HepG2 (cell line): ENCODE measurements at regions not wholly inside any gene's neighbourhood (a gene's known extent, or its start where the extent isn't known, plus 50 kb on each side); places are given as distances from the start of the nearest gene placed in this dataset.

ENCODE experiments used
- ATAC-seq: fragments of 200-7000 bp; cut with Tn5 transposase; 3 replicates; pipeline ENCODE4 v1.9.1; 2020; ENCODE audit warnings: mild to moderate bottlenecking, moderate library complexity
- BruUV-seq: library from RNA; stranded (reverse); fragments of 400-500 nt; replicated peaks from 2 replicates; lab custom pipeline; 2021; lab: Mats Ljungman, UMichigan
- CTCF ChIA-PET: fragments of 300-600 bp; formaldehyde crosslinking; extraction: SDS; loops from one replicate; lab custom pipeline; 2021; ENCODE audit warnings: low total read pairs, inconsistent platforms, low intra/inter-chr PET ratio; lab: Yijun Ruan, JAX
- POLR2A ChIA-PET: fragments of 350-600 bp; sonication (Branson Sonifier 250); formaldehyde crosslinking; loops from one replicate; lab custom pipeline; 2020; ENCODE audit warnings: antibody characterized with exemption, inconsistent platforms; lab: Yijun Ruan, JAX
- DNase-seq: peaks from one replicate; pipeline ENCODE4 v3.0.0-alpha.2; 2015; ENCODE audit warnings: low spot score
- FAIRE-seq: peaks from 3 replicates; lab custom pipeline; 2011; peaks lifted over from hg19 to GRCh38; lab: Jason Lieb, UNC
- H2AFZ ChIP-seq: one replicate; pipeline ENCODE4 v1.6.1; 2011; ENCODE audit warnings: low read length, inconsistent platforms
- H3K27ac ChIP-seq: fragments of 300-600 bp; 3 replicates; pipeline ENCODE4 v1.8.0; 2011; ENCODE audit warnings: mixed run types, mild to moderate bottlenecking, mixed read lengths, low read length, inconsistent platforms; ENCODE audit not compliant: insufficient read depth; ENCODE audit errors: extremely low read length
- H3K27me3 ChIP-seq, 2 experiments: fragments of 200-600 bp in 1 of 2; 2 replicates in 1 of 2; 3 replicates in 1 of 2; pipeline versions ENCODE4 v1.6.0 to v1.8.0; 2011; ENCODE audit warnings: low read length in 2 of 2, mild to moderate bottlenecking in 2 of 2, moderate library complexity in 2 of 2, inconsistent platforms in 1 of 2; ENCODE audit not compliant: insufficient read depth in 2 of 2, control insufficient read depth in 1 of 2
- H3K36me3 ChIP-seq, 2 experiments: fragments of 200-600 bp in 1 of 2; replicated peaks in 1 of 2; 2 replicates in 1 of 2; 3 replicates in 1 of 2; pipeline versions ENCODE4 v1.5.1 to v1.8.0; 2011; ENCODE audit warnings: low read length in 2 of 2, inconsistent platforms in 1 of 2; ENCODE audit not compliant: insufficient read depth in 2 of 2, control insufficient read depth in 1 of 2
- H3K4me1 ChIP-seq: 2 replicates; pipeline ENCODE4 v1.5.1; 2012; ENCODE audit warnings: low read length, inconsistent platforms; ENCODE audit not compliant: insufficient read depth
- H3K4me2 ChIP-seq: 2 replicates; pipeline ENCODE4 v1.6.0; 2011; ENCODE audit warnings: low read depth, low read length, inconsistent platforms
- H3K4me3 ChIP-seq, 3 experiments: fragments of 200-600 bp in 1 of 3; sonication (generic), shearing (Covaris generic) in 1 of 3; replicated peaks in 1 of 3; 2 replicates each; pipeline ENCODE4 v1.5.1; 2011 to 2016; ENCODE audit warnings: low read length in 3 of 3, inconsistent platforms in 2 of 3, low read depth in 2 of 3, mild to moderate bottlenecking in 2 of 3, control low read depth in 1 of 3, mixed read lengths in 1 of 3; ENCODE audit not compliant: insufficient read depth in 1 of 3
- H3K79me2 ChIP-seq: one replicate; pipeline ENCODE4 v1.6.1; 2011; ENCODE audit warnings: low read length, inconsistent platforms; ENCODE audit not compliant: insufficient read depth
- H3K9ac ChIP-seq: 2 replicates; pipeline ENCODE4 v1.6.0; 2011; ENCODE audit warnings: mild to moderate bottlenecking, low read depth, low read length, inconsistent platforms; ENCODE audit not compliant: insufficient read depth
- H3K9me3 ChIP-seq: 2 replicates; pipeline ENCODE4 v1.5.1; 2012; ENCODE audit warnings: mild to moderate bottlenecking, low read length
- H4K20me1 ChIP-seq: 2 replicates; pipeline ENCODE4 v1.6.0; 2011; ENCODE audit warnings: inconsistent platforms, mild to moderate bottlenecking, low read length, moderate library complexity; ENCODE audit not compliant: insufficient read depth
- BCLAF1 ChIP-seq: fragments of 450-650 bp; IDR thresholded peaks from 2 replicates; pipeline ENCODE4 v1.6.1; 2017; ENCODE audit warnings: mild to moderate bottlenecking
- CBX2 ChIP-seq, 2 experiments: fragments of 200-600 bp in 1 of 2; sonication (generic); formaldehyde crosslinking in 1 of 2; IDR thresholded peaks; 2 replicates each; pipeline versions ENCODE4 v1.7.0 to v1.8.1; 2018 to 2022; ENCODE audit warnings: low read depth in 2 of 2, low read length in 1 of 2, mild to moderate bottlenecking in 1 of 2, missing genetic modification reagents in 1 of 2
- DZIP1 ChIP-seq: sonication (generic); formaldehyde crosslinking; IDR thresholded peaks from 2 replicates; pipeline ENCODE4 v1.5.0; 2020; ENCODE audit warnings: mild to moderate bottlenecking, missing genetic modification reagents
- GMEB2 ChIP-seq: IDR thresholded peaks from 2 replicates; pipeline ENCODE4 v1.6.1; 2016; ENCODE audit warnings: missing biosample characterization, missing genetic modification reagents, low read depth
- PHF21A ChIP-seq: sonication (generic); formaldehyde crosslinking; IDR thresholded peaks from 2 replicates; pipeline ENCODE4 v1.5.0; 2020; ENCODE audit warnings: mild to moderate bottlenecking, missing genetic modification reagents
- POLR2G ChIP-seq: fragments of 200-400 bp; formaldehyde crosslinking; IDR thresholded peaks from 2 replicates; pipeline ENCODE4 v1.6.1; 2018; ENCODE audit warnings: mild to moderate bottlenecking, low read depth, low read length, moderate library complexity
- RXRA ChIP-seq: sonication (generic); formaldehyde crosslinking; IDR thresholded peaks from 2 replicates; pipeline ENCODE4 v1.5.1; 2020; ENCODE audit warnings: missing genetic modification reagents
- STAT6 ChIP-seq: sonication (generic); formaldehyde crosslinking; IDR thresholded peaks from 2 replicates; pipeline ENCODE4 v1.4.0; 2020; ENCODE audit warnings: missing genetic modification reagents, mild to moderate bottlenecking, borderline replicate concordance
- TBL1XR1 ChIP-seq: fragments of 150-350 bp; IDR thresholded peaks from 2 replicates; pipeline ENCODE4 v1.6.1; 2014; ENCODE audit warnings: borderline replicate concordance, low read length; ENCODE audit not compliant: partially characterized antibody
- ZC3H4 ChIP-seq: sonication (generic); formaldehyde crosslinking; IDR thresholded peaks from 2 replicates; pipeline ENCODE4 v1.4.0; 2020; ENCODE audit warnings: missing genetic modification reagents, borderline replicate concordance
- ZNF766 ChIP-seq: sonication (generic); formaldehyde crosslinking; IDR thresholded peaks from 2 replicates; pipeline ENCODE4 v1.5.0; 2020; ENCODE audit warnings: missing genetic modification reagents, borderline replicate concordance
- ZNF891 ChIP-seq: sonication (generic); formaldehyde crosslinking; IDR thresholded peaks from 2 replicates; pipeline ENCODE4 v1.5.0; 2020; ENCODE audit warnings: mild to moderate bottlenecking, missing genetic modification reagents
- ZSCAN12 ChIP-seq: sonication (generic); formaldehyde crosslinking; IDR thresholded peaks from 2 replicates; pipeline ENCODE4 v1.9.0; 2021; ENCODE audit warnings: mild to moderate bottlenecking, missing genetic modification reagents
- WGBS: methylation state at CpG from one replicate; pipeline ENCODE4 v1.1.6; 2017; ENCODE audit warnings: low lambda C conversion rate; 5-methylcytosine and 5-hydroxymethylcytosine counted together
- in situ Hi-C: cut with HindIII; loops from 2 replicates; pipeline ENCODE4 v1.10.0; 2017; ENCODE audit warnings: low pct_unique_long_range_greater_than_20kb; ENCODE audit not compliant: extremely low pct_ligation_motif_present
- intact Hi-C: fragments of 100-400 bp; cut with micrococcal nuclease; formaldehyde crosslinking; loops from one replicate; pipeline ENCODE4 v1.10.0; 2022; ENCODE audit not compliant: unreplicated experiment

- no peak for TF ChIP-seq CBX2 (IDR thresholded peaks at IDR 0.05; ENCODE audit: low read depth, low read length)
- TF ChIP-seq CBX2 (CRISPR knock-in tag; IDR thresholded peaks at IDR 0.05; ENCODE audit: low read depth) = no peak
- no peak for TF ChIP-seq TBL1XR1
- TF ChIP-seq RXRA (CRISPR knock-in tag) = no peak
- TF ChIP-seq ZNF766 (CRISPR knock-in tag) = no peak
- TF ChIP-seq PHF21A (CRISPR knock-in tag) = no peak
- TF ChIP-seq ZNF891 (CRISPR knock-in tag) = no peak
- no peak for TF ChIP-seq ZSCAN12 (CRISPR knock-in tag)
- TF ChIP-seq, all 625 proteins: peak for 0
Observed at GRCh38 chr5:67487862-67488261, 291.3 kb upstream of the CD180 start (continued).

- intact Hi-C loops = no loop called here
- FAIRE-seq (no peak), ATAC-seq (no peak), DNase-seq (no peak)
- Histone ChIP-seq H4K20me1 (no peaks in the 10 kb centered on the region), H3K27me3 (no peaks in the 10 kb centered on the region), H2AFZ (no peak overlapping the region), H3K36me3 (no peaks in the 10 kb centered on the region), H3K4me2 (no peak overlapping the region), H3K27ac (no peak overlapping the region), H3K4me1 (no peaks in the 10 kb centered on the region), H3K79me2 (no peaks in the 10 kb centered on the region), H3K4me3 (no peak overlapping the region), H3K9ac (no peak overlapping the region), H3K9me3 (no peaks in the 10 kb centered on the region)
- POLR2A ChIA-PET = interaction anchor here (0.5 kb wide), 1 partner anchor 122 kb away, joined by 3 read pairs; no protein-coding TSS in a partner anchor
- in situ Hi-C loops = no loop called here
- 0% methylated on average over 2 of the region's 2 CpGs for WGBS
- no TSS peak for BruUV-seq
- CTCF ChIA-PET = no interaction called here
- TF ChIP-seq ZC3H4 (CRISPR knock-in tag) (no peak), STAT6 (CRISPR knock-in tag) (no peak), DZIP1 (CRISPR knock-in tag) (no peak), GMEB2 (CRISPR knock-in tag) (no peak), BCLAF1 (no peak), POLR2G (no peak)
Observed at GRCh38 chr5:67483453-67484030, 286.9 kb upstream of the CD180 start.
